ENCODE measurements at regions not wholly inside any gene's neighbourhood (a gene's known extent, or its start where the extent isn't known, plus 50 kb on each side); places are given as distances from the start of the nearest gene placed in this dataset.

DNA sequence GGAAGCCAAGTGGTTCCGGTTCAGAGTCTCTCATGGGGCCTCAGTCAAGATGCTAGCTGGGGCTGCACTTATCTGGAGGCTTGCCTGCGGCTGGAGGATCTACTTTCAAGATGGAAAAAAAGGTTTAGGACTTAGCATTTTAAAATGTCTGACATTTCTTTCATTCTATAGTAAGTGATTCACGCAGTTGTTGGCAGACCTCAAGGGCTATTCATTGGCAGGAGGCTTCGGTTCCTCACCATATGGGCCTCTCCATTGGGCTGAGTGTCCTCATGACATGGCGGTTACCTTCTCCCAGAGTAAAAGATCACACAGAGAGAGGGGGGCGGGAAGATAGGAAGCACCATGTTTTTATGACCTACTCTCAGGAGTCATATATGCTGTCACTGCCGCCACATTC, 298.0 kb upstream of the PLET1 start:
- Histone ChIP-seq H3K4me1 (peaks cover 0 to 3% of the 10 kb centered on the region in 2 donors), H3K36me3 (no peaks in the 10 kb centered on the region), H3K27me3 (no peaks in the 10 kb centered on the region), H3K27ac (no peak overlapping the region), H3K9me3 (no peaks in the 10 kb centered on the region), H3K4me3 (no peak overlapping the region)
- TF ChIP-seq, protein P1, sequence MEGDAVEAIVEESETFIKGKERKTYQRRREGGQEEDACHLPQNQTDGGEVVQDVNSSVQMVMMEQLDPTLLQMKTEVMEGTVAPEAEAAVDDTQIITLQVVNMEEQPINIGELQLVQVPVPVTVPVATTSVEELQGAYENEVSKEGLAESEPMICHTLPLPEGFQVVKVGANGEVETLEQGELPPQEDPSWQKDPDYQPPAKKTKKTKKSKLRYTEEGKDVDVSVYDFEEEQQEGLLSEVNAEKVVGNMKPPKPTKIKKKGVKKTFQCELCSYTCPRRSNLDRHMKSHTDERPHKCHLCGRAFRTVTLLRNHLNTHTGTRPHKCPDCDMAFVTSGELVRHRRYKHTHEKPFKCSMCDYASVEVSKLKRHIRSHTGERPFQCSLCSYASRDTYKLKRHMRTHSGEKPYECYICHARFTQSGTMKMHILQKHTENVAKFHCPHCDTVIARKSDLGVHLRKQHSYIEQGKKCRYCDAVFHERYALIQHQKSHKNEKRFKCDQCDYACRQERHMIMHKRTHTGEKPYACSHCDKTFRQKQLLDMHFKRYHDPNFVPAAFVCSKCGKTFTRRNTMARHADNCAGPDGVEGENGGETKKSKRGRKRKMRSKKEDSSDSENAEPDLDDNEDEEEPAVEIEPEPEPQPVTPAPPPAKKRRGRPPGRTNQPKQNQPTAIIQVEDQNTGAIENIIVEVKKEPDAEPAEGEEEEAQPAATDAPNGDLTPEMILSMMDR (IDR thresholded peaks at IDR 0.05): no peak
- intact Hi-C loops (cut with DNase I): no loop called here
- no peak for DNase-seq (ENCODE audit: low spot score in 2 of 2)

DNA sequence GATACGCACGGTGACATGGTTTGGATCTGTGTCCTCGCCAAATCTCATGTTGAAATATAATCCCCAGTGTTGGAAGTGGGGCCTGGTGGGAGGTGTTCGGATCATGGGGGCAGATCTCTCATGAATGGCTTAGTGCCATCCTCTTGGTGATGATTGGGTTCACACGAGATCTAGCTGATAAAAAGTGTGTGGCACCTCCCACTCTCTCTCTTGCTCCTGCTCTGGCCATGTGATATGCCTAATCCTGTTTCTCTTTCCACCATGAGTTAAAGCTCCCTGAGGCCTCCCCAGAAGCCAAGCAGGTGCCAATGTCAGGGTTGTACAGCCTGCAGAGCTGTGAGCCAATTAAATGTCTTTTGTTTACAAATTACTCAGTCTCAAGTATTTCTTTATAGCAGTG, 303.1 kb upstream of the PLET1 start:
- H3K27ac ChIP-seq: peak overlapping the region; percentile 24 to 37
- no peaks in the 10 kb centered on the region for H3K36me3 ChIP-seq
- H3K4me3 ChIP-seq: no peak overlapping the region
- no peaks in the 10 kb centered on the region for H3K27me3 ChIP-seq
- no peak for DNase-seq (ENCODE audit: low spot score in 2 of 2)
- intact Hi-C loops (cut with DNase I): no loop called here
- H3K4me1 ChIP-seq: peaks cover 0 to 5% of the 10 kb centered on the region in 2 donors
- TF ChIP-seq, protein P1 (IDR thresholded peaks at IDR 0.05): no peak
- H3K9me3 ChIP-seq: no peaks in the 10 kb centered on the region

DNA sequence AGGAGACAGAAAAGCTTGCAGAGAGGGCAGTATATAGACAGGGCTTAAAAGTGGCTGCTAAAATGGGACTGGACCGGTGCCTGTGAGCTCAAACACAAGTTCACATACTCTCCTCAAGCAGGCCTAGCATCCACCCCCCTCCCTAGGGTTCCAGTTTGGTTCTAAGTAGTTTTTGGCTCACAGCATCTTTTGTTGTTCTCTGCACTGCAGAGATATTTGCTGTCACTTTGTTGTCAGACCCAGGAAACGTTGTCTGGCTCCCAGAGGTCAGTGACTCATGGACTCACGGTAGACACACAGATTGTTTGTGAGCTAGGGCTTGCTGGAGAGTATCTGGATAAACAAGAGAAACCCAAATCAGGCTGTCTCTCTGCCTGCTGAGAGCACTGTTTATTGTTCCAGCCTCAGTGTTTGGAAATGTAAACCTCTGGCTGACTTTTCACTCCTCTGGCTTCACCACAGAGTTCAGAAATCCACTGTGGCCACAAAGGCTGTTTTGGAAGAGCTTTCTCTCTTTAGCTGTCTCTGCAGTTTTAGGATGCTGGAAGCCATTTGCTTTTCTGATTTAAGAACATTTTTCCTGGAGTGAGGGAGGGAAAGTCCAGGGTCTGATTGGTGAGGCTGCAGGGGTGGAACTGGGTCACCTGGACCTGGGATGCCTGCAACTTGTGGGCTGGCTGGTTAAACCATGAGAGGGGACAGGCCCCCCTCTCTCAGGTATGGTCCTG, 303.7 kb upstream of the PLET1 start:
- Histone ChIP-seq H3K27me3 (no peaks in the 10 kb centered on the region), H3K9me3 (no peaks in the 10 kb centered on the region), H3K4me1 (peaks cover 0 to 5% of the 10 kb centered on the region in 2 donors), H3K36me3 (no peaks in the 10 kb centered on the region), H3K27ac (peak overlapping the region; percentile 24 to 37), H3K4me3 (no peak overlapping the region)
- intact Hi-C loops (cut with DNase I): no loop called here
- TF ChIP-seq, protein P1 (IDR thresholded peaks at IDR 0.05): no peak
- no peak for DNase-seq (ENCODE audit: low spot score in 2 of 2)

DNA sequence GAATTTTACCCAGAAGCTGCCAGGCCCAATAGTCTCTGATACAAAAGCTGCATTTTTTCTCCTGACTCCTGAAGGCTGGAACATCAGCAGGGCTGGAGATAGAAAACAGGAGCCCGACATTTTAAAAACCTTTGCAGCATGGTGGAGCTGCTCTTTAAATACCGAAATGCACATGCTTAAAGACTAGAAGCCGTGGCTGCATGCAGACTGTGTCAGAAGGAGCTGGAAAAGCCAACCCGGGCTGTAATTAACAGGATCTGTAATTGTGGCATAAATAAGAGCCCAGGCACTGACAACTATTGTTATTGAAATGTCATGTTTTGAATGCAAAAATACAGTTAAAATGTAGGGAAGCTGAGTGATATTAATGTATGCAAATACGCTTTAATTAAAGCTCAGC, 304.9 kb upstream of the PLET1 start:
- TF ChIP-seq, protein P1 (IDR thresholded peaks at IDR 0.05): no peak
- DNase-seq (ENCODE audit: low spot score in 2 of 2): no peak
- peaks cover 0 to 5% of the 10 kb centered on the region in 2 donors for H3K4me1 ChIP-seq
- no peak overlapping the region for H3K4me3 ChIP-seq
- peak overlapping the region in 1 of 2 donors; percentile 37 for H3K27ac ChIP-seq
- H3K36me3 ChIP-seq: no peaks in the 10 kb centered on the region
- H3K27me3 ChIP-seq: no peaks in the 10 kb centered on the region
- no peaks in the 10 kb centered on the region for H3K9me3 ChIP-seq
- intact Hi-C loops (cut with DNase I): no loop called here

DNA sequence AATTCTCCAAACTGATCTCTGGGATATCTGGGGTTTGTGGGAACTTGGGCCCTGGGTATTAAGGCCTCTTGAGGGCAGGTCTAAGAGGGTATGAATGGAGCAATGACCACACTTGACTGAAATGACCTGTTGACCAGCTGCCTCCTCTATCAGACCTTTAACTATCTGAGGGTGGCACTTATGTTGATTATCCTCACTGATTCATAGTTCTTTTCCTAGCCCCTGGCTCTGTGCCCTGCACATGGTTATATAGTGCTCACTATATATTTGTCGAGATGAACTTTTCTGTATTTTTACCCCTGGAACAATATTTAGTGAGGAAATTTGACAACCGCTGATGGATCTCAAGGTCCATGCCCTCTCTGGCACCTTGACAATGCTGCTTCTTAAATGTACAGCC, 305.5 kb upstream of the PLET1 start:
- Histone ChIP-seq H3K27me3 (no peaks in the 10 kb centered on the region), H3K9me3 (no peaks in the 10 kb centered on the region), H3K4me1 (peaks cover 0 to 5% of the 10 kb centered on the region in 2 donors), H3K36me3 (no peaks in the 10 kb centered on the region), H3K4me3 (no peak overlapping the region), H3K27ac (no peak overlapping the region)
- intact Hi-C loops (cut with DNase I): no loop called here
- DNase-seq (ENCODE audit: low spot score in 2 of 2): no peak
- TF ChIP-seq, protein P1 (IDR thresholded peaks at IDR 0.05): no peak
